ENCODE measurements at regions not wholly inside any gene's neighbourhood (a gene's known extent, or its start where the extent isn't known, plus 50 kb on each side); places are given as distances from the start of the nearest gene placed in this dataset.

- no peak overlapping the region for H3K4me3 ChIP-seq (ENCODE audit: low read depth, low read length)
- no peaks in the 10 kb centered on the region for H3K27me3 ChIP-seq (ENCODE audit: control insufficient read depth, insufficient read depth, low read length)
- DNase-seq (ENCODE audit: low read depth) = no peak
- no peak for TF ChIP-seq CTCF (IDR thresholded peaks at IDR 0.05; ENCODE audit: insufficient read depth, low read length, poor library complexity, severe bottlenecking)
- H3K36me3 ChIP-seq (ENCODE audit: control insufficient read depth, insufficient read depth, low read length) = no peaks in the 10 kb centered on the region
Observed at GRCh38 chr15:58380280-58380945, 51.4 kb upstream of the LIPC start.

- no peak for TF ChIP-seq CTCF (IDR thresholded peaks at IDR 0.05; ENCODE audit: insufficient read depth, low read length, poor library complexity, severe bottlenecking)
Observed at GRCh38 chr15:58381697-58382096, 50.1 kb upstream of the LIPC start.

More at GRCh38 chr15:58381697-58382096, 50.1 kb upstream of the LIPC start:
- Histone ChIP-seq H3K4me3 (ENCODE audit: low read depth, low read length) (no peak overlapping the region), H3K27me3 (ENCODE audit: control insufficient read depth, insufficient read depth, low read length) (no peaks in the 10 kb centered on the region), H3K36me3 (ENCODE audit: control insufficient read depth, insufficient read depth, low read length) (no peaks in the 10 kb centered on the region)
- DNase-seq (ENCODE audit: low read depth) = no peak

Data from kidney epithelial cell (primary cell).